UCSD-AML1 (cell line): ENCODE measurements at regions not wholly inside any gene's neighbourhood (a gene's known extent, or its start where the extent isn't known, plus 50 kb on each side); places are given as distances from the start of the nearest gene placed in this dataset.
A peak's percentile ranks its signal among the peaks of the same experiment; 100 is the strongest.
"Not testable (repeated sequence)": the region's sequence is repeated elsewhere in the genome, so short reads cannot be mapped to it uniquely, and the experiment has no call there.

ENCODE experiments used
- DNase-seq: peaks from one replicate; lab custom pipeline; 2025; ENCODE audit not compliant: unreplicated experiment; lab: John Stamatoyannopoulos, UW

- peak; percentile 18 for DNase-seq
Observed at GRCh38 chr9:107587191-107587963, 97.8 kb upstream of the KLF4 start.

- DNase-seq, result no peak
Observed at GRCh38 chr9:107586493-107586892, 96.9 kb upstream of the KLF4 start.

GRCh38 chr9:107585465-107585864 lies 95.9 kb upstream of the KLF4 start:
- DNase-seq, result no peak

GRCh38 chr9:107584944-107585343 lies 95.4 kb upstream of the KLF4 start:
- DNase-seq, result no peak

GRCh38 chr9:107584186-107584585 lies 94.6 kb upstream of the KLF4 start:
- no peak for DNase-seq

GRCh38 chr9:107577140-107577776 lies 87.7 kb upstream of the KLF4 start:
- no peak for DNase-seq

GRCh38 chr9:107571148-107571547 lies 81.6 kb upstream of the KLF4 start:
- DNase-seq, result no peak

- DNase-seq, result no peak
Observed at GRCh38 chr9:107569174-107569573, 79.6 kb upstream of the KLF4 start.

- DNase-seq, result not testable (repeated sequence)
Observed at GRCh38 chr9:107568406-107568805, 78.8 kb upstream of the KLF4 start.

- no peak for DNase-seq
Observed at GRCh38 chr9:107567462-107567861, 77.9 kb upstream of the KLF4 start.

- no peak for DNase-seq
Observed at GRCh38 chr9:107566611-107567061, 77.1 kb upstream of the KLF4 start.

GRCh38 chr9:107562798-107563197 lies 73.2 kb upstream of the KLF4 start:
- DNase-seq, result no peak

- DNase-seq, result no peak
Observed at GRCh38 chr9:107559494-107560086, 70.0 kb upstream of the KLF4 start.

- DNase-seq, result no peak
Observed at GRCh38 chr9:107557236-107557990, 67.8 kb upstream of the KLF4 start.

- no peak for DNase-seq
Observed at GRCh38 chr9:107554636-107555035, 65.1 kb upstream of the KLF4 start.

- DNase-seq, result no peak
Observed at GRCh38 chr9:107548298-107549142, 59.0 kb upstream of the KLF4 start.

- DNase-seq, result no peak
Observed at GRCh38 chr9:107547772-107548297, 58.3 kb upstream of the KLF4 start.

- no peak for DNase-seq
Observed at GRCh38 chr9:107547303-107547702, 57.7 kb upstream of the KLF4 start.

- no peak for DNase-seq
Observed at GRCh38 chr9:107546859-107547258, 57.3 kb upstream of the KLF4 start.

- no peak for DNase-seq
Observed at GRCh38 chr9:107545036-107545435, 55.5 kb upstream of the KLF4 start.
